ENCODE measurements at regions not wholly inside any gene's neighbourhood (a gene's known extent, or its start where the extent isn't known, plus 50 kb on each side); places are given as distances from the start of the nearest gene placed in this dataset.

GRCh38 chr5:152905286-152905685 lies 500.2 kb upstream of the NMUR2 start:
- no peak for TF ChIP-seq REST (tag by site-specific recombination; IDR thresholded peaks at IDR 0.05)
- no peak for TF ChIP-seq CTCF (tag by site-specific recombination; IDR thresholded peaks at IDR 0.05)
- TF ChIP-seq ZNF549 (tag by site-specific recombination; IDR thresholded peaks at IDR 0.05), result no peak
- TF ChIP-seq ZNF777 (tag by site-specific recombination; IDR thresholded peaks at IDR 0.05; ENCODE audit: borderline replicate concordance), result no peak
- TF ChIP-seq ZNF133 (tag by site-specific recombination; IDR thresholded peaks at IDR 0.05), result no peak
- TF ChIP-seq ZNF114 (tag by site-specific recombination; IDR thresholded peaks at IDR 0.05), result no peak
- no peak for TF ChIP-seq ZNF140 (tag by site-specific recombination; IDR thresholded peaks at IDR 0.05)
- TF ChIP-seq KLF10 (tag by site-specific recombination; IDR thresholded peaks at IDR 0.05), result no peak
